B cell (primary cell): ENCODE measurements at regions not wholly inside any gene's neighbourhood (a gene's known extent, or its start where the extent isn't known, plus 50 kb on each side); places are given as distances from the start of the nearest gene placed in this dataset.

ENCODE experiments used
- ATAC-seq: fragments of 200-7000 bp; cut with Tn5 transposase; one replicate; pipeline ENCODE4 v1.10.0; 2021; ENCODE audit warnings: low read depth, mild to moderate bottlenecking, moderate number of reproducible peaks, moderate library complexity
- CTCF ChIA-PET: fragments of 350-600 bp; sonication (Branson Sonifier 250); formaldehyde crosslinking; loops from one replicate; lab custom pipeline; 2021; ENCODE audit warnings: antibody characterized with exemption, inconsistent platforms; lab: Charles Lee
- POLR2A ChIA-PET: fragments of 350-600 bp; sonication (Branson Sonifier 250); formaldehyde crosslinking; loops from one replicate; lab custom pipeline; 2021; ENCODE audit warnings: antibody characterized with exemption; lab: Charles Lee
- DNase-seq: peaks from one replicate; pipeline ENCODE4 v3.0.0; 2013
- H2AFZ ChIP-seq: 2 replicates; pipeline ENCODE4 v1.6.1; 2012; ENCODE audit warnings: mild to moderate bottlenecking, low read depth, low read length; ENCODE audit not compliant: insufficient read depth, poor library complexity, severe bottlenecking
- H3K27ac ChIP-seq, 2 donors: 1 replicate in 1 of 2; 2 replicates in 1 of 2; pipeline ENCODE4 v1.5.1; 2012 to 2013; ENCODE audit warnings: low read length in 2 of 2, mild to moderate bottlenecking in 2 of 2, moderate library complexity in 1 of 2
- H3K27me3 ChIP-seq, 4 experiments: fragments of 200-600 bp in 1 of 4; sonication (generic) in 1 of 4; replicated peaks in 1 of 4; 1 replicate in 2 of 4; 2 replicates in 2 of 4; pipeline versions ENCODE4 v1.6.1 to v1.7.0; 2013 to 2016; ENCODE audit warnings: low read length in 3 of 4, mild to moderate bottlenecking in 2 of 4, mixed read lengths in 1 of 4, moderate library complexity in 1 of 4; ENCODE audit not compliant: insufficient read depth in 4 of 4, control insufficient read depth in 3 of 4; ENCODE audit errors: control extremely low read depth in 1 of 4
- H3K36me3 ChIP-seq, 2 experiments: replicated peaks in 1 of 2; 1 replicate in 1 of 2; 2 replicates in 1 of 2; pipeline versions ENCODE4 v1.6.1 to v1.7.1; 2013; ENCODE audit warnings: low read length in 1 of 2; ENCODE audit not compliant: insufficient read depth in 2 of 2, control insufficient read depth in 1 of 2; ENCODE audit errors: control extremely low read depth in 1 of 2, extremely low read depth in 1 of 2
- H3K4me1 ChIP-seq, 2 donors: fragments of 200-600 bp in 1 of 2; sonication (generic) in 1 of 2; 1 replicate in 1 of 2; 2 replicates in 1 of 2; pipeline versions ENCODE4 v1.5.1 to v1.6.1; 2013 to 2017; ENCODE audit warnings: low read length in 2 of 2; ENCODE audit not compliant: control insufficient read depth in 2 of 2, insufficient read depth in 2 of 2
- H3K4me2 ChIP-seq: replicated peaks from 2 replicates; pipeline ENCODE3; 2012; ENCODE audit warnings: mild to moderate bottlenecking, low read depth, low read length; ENCODE audit not compliant: poor library complexity, severe bottlenecking
- H3K4me3 ChIP-seq, 5 experiments: fragments of 200-600 bp in 1 of 5; sonication (generic) in 1 of 5; 1 replicate in 3 of 5; 2 replicates in 2 of 5; pipeline versions ENCODE4 v1.5.1 to v1.7.0; 2011 to 2016; ENCODE audit warnings: low read length in 4 of 5, mild to moderate bottlenecking in 4 of 5, low read depth in 2 of 5, control low read depth in 1 of 5, moderate library complexity in 1 of 5; ENCODE audit not compliant: insufficient read depth in 1 of 5; ENCODE audit errors: control extremely low read depth in 1 of 5, extremely low read depth in 1 of 5
- H3K79me2 ChIP-seq: fragments of 200-600 bp; sonication (generic); one replicate; pipeline ENCODE4 v1.6.0; 2016; ENCODE audit warnings: low read length; ENCODE audit not compliant: control insufficient read depth, insufficient read depth
- H3K9ac ChIP-seq: fragments of 200-600 bp; sonication (generic); 2 replicates; pipeline ENCODE4 v1.6.1; 2017; ENCODE audit warnings: mild to moderate bottlenecking, low read length, moderate library complexity
- H3K9me3 ChIP-seq, 3 donors: one replicate each; pipeline versions ENCODE4 v1.6.1 to v1.7.1; 2013; ENCODE audit warnings: low read length in 2 of 3; ENCODE audit not compliant: control insufficient read depth in 2 of 3, insufficient read depth in 1 of 3; ENCODE audit errors: control extremely low read depth in 1 of 3
- H4K20me1 ChIP-seq: 2 replicates; pipeline ENCODE4 v1.6.0; 2012; ENCODE audit warnings: mild to moderate bottlenecking, low read length; ENCODE audit not compliant: insufficient read depth, control insufficient read depth, poor library complexity, severe bottlenecking
- H3K27ac Mint-ChIP-seq: one replicate; pipeline ENCODE4 v1.8.0; 2021; ENCODE audit warnings: mixed read lengths
- H3K27me3 Mint-ChIP-seq: one replicate; pipeline ENCODE4 v1.8.0; 2021; ENCODE audit warnings: mixed read lengths
- H3K4me1 Mint-ChIP-seq: one replicate; pipeline ENCODE4 v1.8.0; 2021; ENCODE audit warnings: mixed read lengths
- H3K4me3 Mint-ChIP-seq: one replicate; pipeline ENCODE4 v1.8.0; 2021; ENCODE audit warnings: mixed read lengths
- H3K9me3 Mint-ChIP-seq: one replicate; pipeline ENCODE4 v1.8.0; 2022; ENCODE audit warnings: mixed read lengths; ENCODE audit not compliant: insufficient read depth
- CTCF ChIP-seq: fragments of 200-600 bp; IDR thresholded peaks from one replicate; pipeline ENCODE4 v1.8.0; 2022; ENCODE audit warnings: antibody characterized with exemption, mild to moderate bottlenecking
- EZH2 ChIP-seq: IDR thresholded peaks from 2 replicates; pipeline ENCODE4 v1.6.1; 2012; ENCODE audit warnings: borderline replicate concordance, low read depth, mild to moderate bottlenecking, moderate library complexity, low read length; ENCODE audit not compliant: insufficient read depth, poor library complexity, severe bottlenecking
- WGBS: methylation state at CpG from one replicate; pipeline ENCODE4 v1.1.5; 2013; ENCODE audit warnings: missing lambda C conversion rate; ENCODE audit not compliant: insufficient coverage; 5-methylcytosine and 5-hydroxymethylcytosine counted together
- intact Hi-C: fragments of 100-400 bp; cut with micrococcal nuclease; formaldehyde crosslinking; loops from one replicate; pipeline ENCODE4 v1.10.0; 2022

- H3K9ac ChIP-seq: no peak overlapping the region
- intact Hi-C loops: no loop called here
- Mint-ChIP-seq H3K4me1 (no peaks in the 10 kb centered on the region), H3K27ac (no peak overlapping the region), H3K4me3 (no peak overlapping the region), H3K27me3 (peaks cover 6% of the 10 kb centered on the region), H3K9me3 (no peaks in the 10 kb centered on the region)
- CTCF ChIA-PET: interaction anchor here (0.9 kb wide), 1 partner anchor 35 kb away, joined by 3 read pairs; no protein-coding TSS in a partner anchor
- H3K4me1 ChIP-seq: no peaks in the 10 kb centered on the region
- H3K79me2 ChIP-seq: no peaks in the 10 kb centered on the region
- DNase-seq: no peak
- no peak overlapping the region for H3K27ac ChIP-seq
- WGBS: 67% methylated on average over 6 of the region's 9 CpGs
- H3K4me3 ChIP-seq: no peak overlapping the region
- no peaks in the 10 kb centered on the region for H4K20me1 ChIP-seq
- H3K27me3 ChIP-seq: no peaks in the 10 kb centered on the region
- no peak overlapping the region for H3K4me2 ChIP-seq
- TF ChIP-seq EZH2 (no peak), CTCF (no peak)
- H2AFZ ChIP-seq: no peak overlapping the region
- H3K9me3 ChIP-seq: no peaks in the 10 kb centered on the region
- ATAC-seq: no peak
- no peaks in the 10 kb centered on the region for H3K36me3 ChIP-seq
- POLR2A ChIA-PET: no interaction called here
Observed at GRCh38 chr9:84206801-84207370, 133.7 kb downstream of the SLC28A3 start.

GRCh38 chr9:84207491-84207951 is 133.0 kb downstream of the SLC28A3 start:
- H3K4me3 Mint-ChIP-seq: no peak overlapping the region
- H3K4me1 Mint-ChIP-seq: no peaks in the 10 kb centered on the region
- no peaks in the 10 kb centered on the region for H4K20me1 ChIP-seq
- no peaks in the 10 kb centered on the region for H3K79me2 ChIP-seq
- H3K9me3 ChIP-seq: no peaks in the 10 kb centered on the region
- H3K4me2 ChIP-seq: no peak overlapping the region
- no peaks in the 10 kb centered on the region for H3K9me3 Mint-ChIP-seq
- H3K4me3 ChIP-seq: no peak overlapping the region
- ChIA-PET POLR2A (no interaction called here), CTCF (interaction anchor here (0.9 kb wide), 1 partner anchor 36 kb away, joined by 3 read pairs; no protein-coding TSS in a partner anchor)
- H2AFZ ChIP-seq: no peak overlapping the region
- intact Hi-C loops: no loop called here
- H3K27me3 ChIP-seq: no peaks in the 10 kb centered on the region
- H3K9ac ChIP-seq: no peak overlapping the region
- DNase-seq (no peak), ATAC-seq (no peak)
- H3K4me1 ChIP-seq: no peaks in the 10 kb centered on the region
- TF ChIP-seq EZH2: no peak
- TF ChIP-seq CTCF: no peak
- H3K27ac Mint-ChIP-seq: no peak overlapping the region
- 63% methylated on average over 4 of the region's 6 CpGs for WGBS
- H3K27ac ChIP-seq: no peak overlapping the region
- peaks cover 6% of the 10 kb centered on the region for H3K27me3 Mint-ChIP-seq
- H3K36me3 ChIP-seq: no peaks in the 10 kb centered on the region
